ENCODE measurements at regions not wholly inside any gene's neighbourhood (a gene's known extent, or its start where the extent isn't known, plus 50 kb on each side); places are given as distances from the start of the nearest gene placed in this dataset.

- intact Hi-C loops (cut with micrococcal nuclease) = no loop called here
- H3K9ac ChIP-seq (ENCODE audit: low read length) = no peak overlapping the region
- no peaks in the 10 kb centered on the region for H3K4me1 ChIP-seq (ENCODE audit: control insufficient read depth in 1 of 2, insufficient read depth in 2 of 2, low read length in 2 of 2)
- H3K79me2 ChIP-seq (ENCODE audit: insufficient read depth, low read length) = no peaks in the 10 kb centered on the region
- no peaks in the 10 kb centered on the region for H3K36me3 ChIP-seq (ENCODE audit: control insufficient read depth in 1 of 2, insufficient read depth in 2 of 2, low read length in 2 of 2)
- TF ChIP-seq RAD21 (IDR thresholded peaks at IDR 0.05; ENCODE audit: low read depth) (no peak), TCF7L2 (IDR thresholded peaks at IDR 0.05; ENCODE audit: borderline replicate concordance, extremely low read depth, insufficient read depth, insufficient read length) (no peak), YY1 (IDR thresholded peaks at IDR 0.05; ENCODE audit: extremely low read depth, insufficient replicate concordance, low read depth, low read length) (no peak), POLR2A (IDR thresholded peaks at IDR 0.05; ENCODE audit: borderline replicate concordance, extremely low read depth, insufficient read depth, insufficient read length) (no peak), EZH2 (IDR thresholded peaks at IDR 0.05) (no peak), SP1 (IDR thresholded peaks at IDR 0.05; ENCODE audit: low read depth) (no peak), EZH2phosphoT487 (IDR thresholded peaks at IDR 0.05; ENCODE audit: borderline replicate concordance) (no peak), SRF (IDR thresholded peaks at IDR 0.05; ENCODE audit: low read depth) (no peak), MAX (IDR thresholded peaks at IDR 0.05) (no peak), ZFX (IDR thresholded peaks at IDR 0.05) (no peak), REST (IDR thresholded peaks at IDR 0.05; ENCODE audit: low read depth) (no peak), ATF3 (IDR thresholded peaks at IDR 0.05) (no peak), CBX3 (IDR thresholded peaks at IDR 0.05; ENCODE audit: low read depth) (no peak), SIN3A (IDR thresholded peaks at IDR 0.05; ENCODE audit: low read depth) (no peak), ELF1 (IDR thresholded peaks at IDR 0.05; ENCODE audit: borderline replicate concordance, low read depth) (no peak), CTCF (IDR thresholded peaks at IDR 0.05 in 2 of 3, conservative IDR thresholded peaks at IDR 0.05 in 1 of 3; ENCODE audit: borderline replicate concordance in 1 of 3, insufficient read depth in 1 of 3, low read depth in 2 of 3, low read length in 2 of 3) (no peak), CEBPB (IDR thresholded peaks at IDR 0.05; ENCODE audit: low read depth) (no peak), POLR2AphosphoS5 (IDR thresholded peaks at IDR 0.05; ENCODE audit: low read depth, low read length) (no peak), ZBTB33 (IDR thresholded peaks at IDR 0.05; ENCODE audit: extremely low read depth, insufficient replicate concordance, low read length) (no peak)
- DNase-seq (ENCODE audit: low read depth, low spot score) (no peak), ATAC-seq (no peak)
- CTCF ChIA-PET = no interaction called here
- BruUV-seq (replicated peaks) = no TSS peak
- no peak overlapping the region for H3K27ac ChIP-seq (ENCODE audit: low read depth, low read length)
- RAD21 ChIA-PET (ENCODE audit: low non-redundant PET in 1 of 2, low total read pairs in 2 of 2, uncharacterized antibody in 2 of 2, unreplicated experiment in 2 of 2) = no interaction called here
- H3K27me3 ChIP-seq (ENCODE audit: insufficient read depth, low read length) = no peaks in the 10 kb centered on the region
- H3K9me2 ChIP-seq (ENCODE audit: insufficient read depth) = no peaks in the 10 kb centered on the region
- no peaks in the 10 kb centered on the region for H3K9me3 ChIP-seq (ENCODE audit: control insufficient read depth in 1 of 2, insufficient read depth in 1 of 2, low read depth in 1 of 2, low read length in 2 of 2)
- POLR2A ChIA-PET = no interaction called here
- no peak overlapping the region for H2AFZ ChIP-seq (ENCODE audit: low read depth, low read length, poor library complexity, severe bottlenecking)
- no peaks in the 10 kb centered on the region for H4K20me1 ChIP-seq (ENCODE audit: insufficient read depth)
- no peak overlapping the region for H3K4me3 ChIP-seq (replicated peaks in 1 of 2; ENCODE audit: low read depth in 1 of 2, low read length in 2 of 2)
- H3K4me2 ChIP-seq (ENCODE audit: low read length) = no peak overlapping the region
Measured at GRCh38 chr6:9632026-9632425, 782.8 kb downstream of the TFAP2A start.
